Neural cell (in vitro differentiated cells): ENCODE measurements at regions not wholly inside any gene's neighbourhood (a gene's known extent, or its start where the extent isn't known, plus 50 kb on each side); places are given as distances from the start of the nearest gene placed in this dataset.

ENCODE experiments used
- EP300 ChIP-seq: fragments of 450-650 bp; conservative IDR thresholded peaks from 2 replicates; pipeline ENCODE4 v1.6.1; 2014; ENCODE audit warnings: antibody characterized with exemption, mild to moderate bottlenecking, moderate library complexity; ENCODE audit not compliant: poor library complexity, severe bottlenecking
- EZH2 ChIP-seq: fragments of 200-600, 300-800 bp; shearing (Covaris generic), sonication (generic); IDR thresholded peaks from 2 replicates; pipeline ENCODE4 v1.6.1; 2014; ENCODE audit warnings: antibody characterized with exemption, low read length, borderline replicate concordance, mild to moderate bottlenecking; ENCODE audit not compliant: insufficient read depth, poor library complexity, severe bottlenecking
- POLR2AphosphoS5 ChIP-seq: IDR thresholded peaks from 2 replicates; pipeline ENCODE4 v1.6.1; 2012
- RAD21 ChIP-seq: fragments of 450-650 bp; conservative IDR thresholded peaks from 2 replicates; pipeline ENCODE4 v1.6.1; 2014; ENCODE audit warnings: antibody characterized with exemption, mild to moderate bottlenecking, moderate library complexity
- SMC3 ChIP-seq: fragments of 450-650 bp; conservative IDR thresholded peaks from 2 replicates; pipeline ENCODE4 v1.6.1; 2014; ENCODE audit warnings: antibody characterized with exemption, mild to moderate bottlenecking, moderate library complexity; ENCODE audit not compliant: poor library complexity
- TAF1 ChIP-seq: IDR thresholded peaks from 2 replicates; pipeline ENCODE4 v1.6.1; 2012; ENCODE audit warnings: low read depth
- TF ChIP-seq, protein P1 (sequence below): IDR thresholded peaks from 2 replicates; pipeline ENCODE4 v1.6.1; 2012; ENCODE audit warnings: borderline replicate concordance
- TF ChIP-seq, protein P2 (sequence below): fragments of 450-650 bp; IDR thresholded peaks from 2 replicates; pipeline ENCODE4 v1.5.1; 2014; ENCODE audit warnings: antibody characterized with exemption, mild to moderate bottlenecking, moderate library complexity; ENCODE audit not compliant: poor library complexity, severe bottlenecking

DNA sequence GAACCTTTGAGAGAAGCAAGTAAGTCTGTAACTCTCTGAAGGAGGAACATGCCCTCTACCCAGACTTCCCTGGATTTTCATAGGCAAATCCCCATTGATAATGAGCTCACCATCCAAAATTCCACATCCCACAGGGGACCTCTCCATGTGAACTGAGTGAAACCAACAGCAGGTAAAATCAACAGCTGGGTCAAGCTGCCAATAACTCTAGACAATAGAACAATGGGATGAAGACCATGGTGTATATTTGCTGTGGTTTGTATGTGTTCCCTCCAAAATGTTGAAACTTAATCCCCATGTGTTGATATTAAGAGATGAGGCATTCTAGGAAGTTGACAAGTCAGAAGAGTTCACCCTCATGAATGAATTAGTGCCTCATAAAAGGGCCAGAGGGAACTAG lies 110.2 kb upstream of the MYO10 start:
- TF ChIP-seq, protein P1, sequence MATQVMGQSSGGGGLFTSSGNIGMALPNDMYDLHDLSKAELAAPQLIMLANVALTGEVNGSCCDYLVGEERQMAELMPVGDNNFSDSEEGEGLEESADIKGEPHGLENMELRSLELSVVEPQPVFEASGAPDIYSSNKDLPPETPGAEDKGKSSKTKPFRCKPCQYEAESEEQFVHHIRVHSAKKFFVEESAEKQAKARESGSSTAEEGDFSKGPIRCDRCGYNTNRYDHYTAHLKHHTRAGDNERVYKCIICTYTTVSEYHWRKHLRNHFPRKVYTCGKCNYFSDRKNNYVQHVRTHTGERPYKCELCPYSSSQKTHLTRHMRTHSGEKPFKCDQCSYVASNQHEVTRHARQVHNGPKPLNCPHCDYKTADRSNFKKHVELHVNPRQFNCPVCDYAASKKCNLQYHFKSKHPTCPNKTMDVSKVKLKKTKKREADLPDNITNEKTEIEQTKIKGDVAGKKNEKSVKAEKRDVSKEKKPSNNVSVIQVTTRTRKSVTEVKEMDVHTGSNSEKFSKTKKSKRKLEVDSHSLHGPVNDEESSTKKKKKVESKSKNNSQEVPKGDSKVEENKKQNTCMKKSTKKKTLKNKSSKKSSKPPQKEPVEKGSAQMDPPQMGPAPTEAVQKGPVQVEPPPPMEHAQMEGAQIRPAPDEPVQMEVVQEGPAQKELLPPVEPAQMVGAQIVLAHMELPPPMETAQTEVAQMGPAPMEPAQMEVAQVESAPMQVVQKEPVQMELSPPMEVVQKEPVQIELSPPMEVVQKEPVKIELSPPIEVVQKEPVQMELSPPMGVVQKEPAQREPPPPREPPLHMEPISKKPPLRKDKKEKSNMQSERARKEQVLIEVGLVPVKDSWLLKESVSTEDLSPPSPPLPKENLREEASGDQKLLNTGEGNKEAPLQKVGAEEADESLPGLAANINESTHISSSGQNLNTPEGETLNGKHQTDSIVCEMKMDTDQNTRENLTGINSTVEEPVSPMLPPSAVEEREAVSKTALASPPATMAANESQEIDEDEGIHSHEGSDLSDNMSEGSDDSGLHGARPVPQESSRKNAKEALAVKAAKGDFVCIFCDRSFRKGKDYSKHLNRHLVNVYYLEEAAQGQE = no peak
- TF ChIP-seq, protein P2, sequence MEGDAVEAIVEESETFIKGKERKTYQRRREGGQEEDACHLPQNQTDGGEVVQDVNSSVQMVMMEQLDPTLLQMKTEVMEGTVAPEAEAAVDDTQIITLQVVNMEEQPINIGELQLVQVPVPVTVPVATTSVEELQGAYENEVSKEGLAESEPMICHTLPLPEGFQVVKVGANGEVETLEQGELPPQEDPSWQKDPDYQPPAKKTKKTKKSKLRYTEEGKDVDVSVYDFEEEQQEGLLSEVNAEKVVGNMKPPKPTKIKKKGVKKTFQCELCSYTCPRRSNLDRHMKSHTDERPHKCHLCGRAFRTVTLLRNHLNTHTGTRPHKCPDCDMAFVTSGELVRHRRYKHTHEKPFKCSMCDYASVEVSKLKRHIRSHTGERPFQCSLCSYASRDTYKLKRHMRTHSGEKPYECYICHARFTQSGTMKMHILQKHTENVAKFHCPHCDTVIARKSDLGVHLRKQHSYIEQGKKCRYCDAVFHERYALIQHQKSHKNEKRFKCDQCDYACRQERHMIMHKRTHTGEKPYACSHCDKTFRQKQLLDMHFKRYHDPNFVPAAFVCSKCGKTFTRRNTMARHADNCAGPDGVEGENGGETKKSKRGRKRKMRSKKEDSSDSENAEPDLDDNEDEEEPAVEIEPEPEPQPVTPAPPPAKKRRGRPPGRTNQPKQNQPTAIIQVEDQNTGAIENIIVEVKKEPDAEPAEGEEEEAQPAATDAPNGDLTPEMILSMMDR = no peak
- no peak for TF ChIP-seq POLR2AphosphoS5
- TF ChIP-seq EP300 = no peak
- no peak for TF ChIP-seq EZH2
- no peak for TF ChIP-seq TAF1
- no peak for TF ChIP-seq SMC3
- TF ChIP-seq RAD21 = no peak
